Activated T-cell treated with anti-CD3 and anti-CD28 coated beads, Interleukin-2, amount 50 U/mL, for 4 hours (primary cell): ENCODE measurements at regions not wholly inside any gene's neighbourhood (a gene's known extent, or its start where the extent isn't known, plus 50 kb on each side); places are given as distances from the start of the nearest gene placed in this dataset.

ENCODE experiments used
- ATAC-seq, 2 donors: fragments of 200-7000 bp; cut with Tn5 transposase; one replicate each; pipeline ENCODE4 v1.10.0; 2021
- DNase-seq: peaks from one replicate; pipeline ENCODE4 v3.0.0-alpha.2; 2020
- H3K27me3 Mint-ChIP-seq: one replicate; pipeline ENCODE4 v1.8.0; 2021; ENCODE audit warnings: low read depth, mixed read lengths
- H3K36me3 Mint-ChIP-seq: one replicate; pipeline ENCODE4 v1.8.0; 2022; ENCODE audit warnings: mixed read lengths; ENCODE audit not compliant: insufficient read depth
- H3K4me1 Mint-ChIP-seq: one replicate; pipeline ENCODE4 v1.8.0; 2021; ENCODE audit warnings: low read depth, mixed read lengths
- H3K4me3 Mint-ChIP-seq: one replicate; pipeline ENCODE4 v1.8.0; 2021; ENCODE audit warnings: mild to moderate bottlenecking, moderate library complexity, mixed read lengths
- H3K9me3 Mint-ChIP-seq: one replicate; pipeline ENCODE4 v1.8.0; 2021; ENCODE audit warnings: mixed read lengths

DNA sequence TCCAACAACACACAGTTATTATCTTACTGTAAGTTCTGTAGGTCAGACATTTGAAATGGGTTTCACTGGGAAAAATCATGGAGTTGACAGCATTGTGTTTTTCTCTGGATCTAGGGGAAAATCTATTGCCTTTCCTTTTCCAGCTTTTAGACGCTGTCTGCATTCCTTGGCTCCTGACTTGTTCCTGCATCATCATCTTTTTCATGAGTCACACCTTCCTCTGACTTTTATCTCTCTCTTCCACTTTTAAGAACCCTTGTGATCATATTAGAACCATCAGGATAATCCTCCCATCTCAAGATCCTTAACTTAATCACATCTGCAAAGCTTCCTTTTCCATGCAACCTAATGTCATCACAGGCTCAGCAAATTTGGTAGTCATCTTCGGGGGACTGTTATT, 1454.8 kb downstream of the RPA4 start:
- ATAC-seq = no peak

DNA sequence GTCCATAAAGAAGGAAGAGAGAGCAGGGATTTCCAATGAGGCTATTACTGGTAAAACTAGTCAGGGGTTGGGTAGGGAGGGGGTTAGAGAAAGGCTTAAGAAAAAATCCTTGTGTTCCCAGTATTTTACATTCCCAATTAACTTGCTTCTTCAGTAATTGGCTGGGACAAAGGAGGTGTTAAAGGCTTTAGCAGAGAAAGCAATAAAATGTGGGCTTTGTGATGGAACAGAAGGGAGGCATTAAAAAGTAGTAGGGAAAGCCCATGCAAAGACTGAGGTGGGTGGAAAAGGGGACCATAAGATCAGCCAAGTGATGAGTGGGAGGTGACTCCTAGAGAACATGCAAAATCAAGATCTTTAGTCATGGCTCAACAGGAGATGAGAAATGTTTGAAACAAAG, 1467.2 kb downstream of the RPA4 start:
- no peaks in the 10 kb centered on the region for H3K9me3 Mint-ChIP-seq
- no peaks in the 10 kb centered on the region for H3K4me1 Mint-ChIP-seq
- no peak for DNase-seq
- H3K36me3 Mint-ChIP-seq = no peaks in the 10 kb centered on the region
- no peak for ATAC-seq
- H3K27me3 Mint-ChIP-seq = no peaks in the 10 kb centered on the region
- no peak overlapping the region for H3K4me3 Mint-ChIP-seq

More for the DNA sequence above, 1454.8 kb downstream of the RPA4 start:
- no peaks in the 10 kb centered on the region for H3K9me3 Mint-ChIP-seq
- H3K27me3 Mint-ChIP-seq = no peaks in the 10 kb centered on the region
- no peaks in the 10 kb centered on the region for H3K4me1 Mint-ChIP-seq
- DNase-seq = no peak
- H3K4me3 Mint-ChIP-seq = no peak overlapping the region
- H3K36me3 Mint-ChIP-seq = no peaks in the 10 kb centered on the region

GRCh38 chrX:98357146-98357545, 1473.4 kb downstream of the RPA4 start:
- Mint-ChIP-seq H3K36me3 (no peaks in the 10 kb centered on the region), H3K27me3 (no peaks in the 10 kb centered on the region), H3K9me3 (no peaks in the 10 kb centered on the region), H3K4me1 (no peaks in the 10 kb centered on the region), H3K4me3 (no peak overlapping the region)
- DNase-seq (no peak), ATAC-seq (no peak)

- Mint-ChIP-seq H3K9me3 (peaks cover 7% of the 10 kb centered on the region), H3K27me3 (no peaks in the 10 kb centered on the region), H3K36me3 (no peaks in the 10 kb centered on the region), H3K4me1 (no peaks in the 10 kb centered on the region), H3K4me3 (no peak overlapping the region)
- ATAC-seq (no peak), DNase-seq (no peak)
Observed at GRCh38 chrX:98362630-98363029, 1478.9 kb downstream of the RPA4 start.

DNA sequence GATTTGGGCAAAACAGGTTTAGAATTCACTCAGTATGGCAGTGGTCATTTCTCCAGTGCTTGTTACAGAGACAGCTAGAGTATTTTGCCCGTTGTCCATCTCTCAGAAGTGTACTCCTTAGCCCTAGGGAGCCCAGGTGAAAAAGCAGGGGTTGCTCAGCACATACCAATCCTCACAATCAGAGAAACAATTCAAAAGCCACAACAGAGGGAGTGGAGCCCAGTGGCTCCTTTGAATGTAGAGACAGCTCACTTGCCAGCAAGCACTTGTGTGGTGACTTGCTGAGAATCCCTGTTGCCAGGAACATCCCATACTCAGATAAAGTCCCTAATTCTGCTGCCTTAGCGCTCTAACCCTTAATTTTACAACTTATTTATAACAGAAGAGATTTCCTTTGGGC, 1488.3 kb downstream of the RPA4 start:
- H3K4me1 Mint-ChIP-seq = no peaks in the 10 kb centered on the region
- no peak for ATAC-seq
- no peaks in the 10 kb centered on the region for H3K9me3 Mint-ChIP-seq
- no peak for DNase-seq
- H3K4me3 Mint-ChIP-seq = no peak overlapping the region
- no peaks in the 10 kb centered on the region for H3K36me3 Mint-ChIP-seq
- no peaks in the 10 kb centered on the region for H3K27me3 Mint-ChIP-seq

GRCh38 chrX:98379134-98379533, 1495.4 kb downstream of the RPA4 start:
- no peak for ATAC-seq
- no peak overlapping the region for H3K4me3 Mint-ChIP-seq

GRCh38 chrX:98380106-98380505, 1496.4 kb downstream of the RPA4 start:
- peaks cover 3% of the 10 kb centered on the region for H3K9me3 Mint-ChIP-seq
- no peaks in the 10 kb centered on the region for H3K4me1 Mint-ChIP-seq
- ATAC-seq (no peak), DNase-seq (no peak)
- H3K4me3 Mint-ChIP-seq = no peak overlapping the region
- no peaks in the 10 kb centered on the region for H3K36me3 Mint-ChIP-seq
- H3K27me3 Mint-ChIP-seq = no peaks in the 10 kb centered on the region

More at GRCh38 chrX:98379134-98379533, 1495.4 kb downstream of the RPA4 start:
- H3K27me3 Mint-ChIP-seq = no peaks in the 10 kb centered on the region
- H3K4me1 Mint-ChIP-seq = no peaks in the 10 kb centered on the region
- DNase-seq = no peak
- peaks cover 3% of the 10 kb centered on the region for H3K9me3 Mint-ChIP-seq
- no peaks in the 10 kb centered on the region for H3K36me3 Mint-ChIP-seq

- Mint-ChIP-seq H3K4me3 (no peak overlapping the region), H3K9me3 (peaks cover 3% of the 10 kb centered on the region), H3K4me1 (no peaks in the 10 kb centered on the region), H3K27me3 (no peaks in the 10 kb centered on the region), H3K36me3 (no peaks in the 10 kb centered on the region)
- ATAC-seq (no peak), DNase-seq (no peak)
Observed at GRCh38 chrX:98380556-98380955, 1496.8 kb downstream of the RPA4 start.

DNA sequence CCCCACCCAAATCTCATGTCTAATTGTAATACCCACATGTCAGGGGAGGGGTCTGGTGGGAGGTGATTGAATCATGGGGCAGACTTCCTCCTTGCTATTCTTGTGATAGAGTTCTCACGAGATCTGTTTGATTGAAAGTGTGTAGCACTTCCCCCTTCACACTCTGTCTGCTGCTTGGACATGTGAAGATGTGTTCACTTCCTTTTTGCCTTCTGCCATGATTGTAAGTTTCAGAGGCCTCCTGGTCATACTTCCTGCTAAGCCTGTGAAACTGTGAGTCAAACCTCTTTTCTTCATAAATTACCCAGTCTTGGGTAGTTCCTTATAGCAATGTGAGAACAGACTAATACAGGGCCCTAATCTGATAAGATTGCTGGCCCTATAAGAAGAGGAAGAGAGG, 1514.8 kb downstream of the RPA4 start:
- ATAC-seq (no peak), DNase-seq (no peak)
- no peak overlapping the region for H3K4me3 Mint-ChIP-seq
- no peaks in the 10 kb centered on the region for H3K27me3 Mint-ChIP-seq
- H3K36me3 Mint-ChIP-seq = no peaks in the 10 kb centered on the region
- H3K4me1 Mint-ChIP-seq = no peaks in the 10 kb centered on the region
- H3K9me3 Mint-ChIP-seq = no peaks in the 10 kb centered on the region

- H3K4me3 Mint-ChIP-seq = no peak overlapping the region
- no peaks in the 10 kb centered on the region for H3K4me1 Mint-ChIP-seq
- ATAC-seq (no peak), DNase-seq (no peak)
- no peaks in the 10 kb centered on the region for H3K36me3 Mint-ChIP-seq
- H3K9me3 Mint-ChIP-seq = no peaks in the 10 kb centered on the region
- no peaks in the 10 kb centered on the region for H3K27me3 Mint-ChIP-seq
Observed at GRCh38 chrX:98405376-98405775, 1521.7 kb downstream of the RPA4 start.

- Mint-ChIP-seq H3K9me3 (no peaks in the 10 kb centered on the region), H3K4me1 (no peaks in the 10 kb centered on the region), H3K4me3 (no peak overlapping the region)
Observed at GRCh38 chrX:98407584-98407983, 1523.9 kb downstream of the RPA4 start.

GRCh38 chrX:98409867-98410266, 1526.2 kb downstream of the RPA4 start:
- Mint-ChIP-seq H3K4me3 (no peak overlapping the region), H3K4me1 (no peaks in the 10 kb centered on the region), H3K9me3 (no peaks in the 10 kb centered on the region), H3K36me3 (no peaks in the 10 kb centered on the region), H3K27me3 (no peaks in the 10 kb centered on the region)
- DNase-seq (no peak), ATAC-seq (no peak)

More at GRCh38 chrX:98407584-98407983, 1523.9 kb downstream of the RPA4 start:
- DNase-seq = no peak
- no peaks in the 10 kb centered on the region for H3K36me3 Mint-ChIP-seq
- H3K27me3 Mint-ChIP-seq = no peaks in the 10 kb centered on the region
- no peak for ATAC-seq

DNA sequence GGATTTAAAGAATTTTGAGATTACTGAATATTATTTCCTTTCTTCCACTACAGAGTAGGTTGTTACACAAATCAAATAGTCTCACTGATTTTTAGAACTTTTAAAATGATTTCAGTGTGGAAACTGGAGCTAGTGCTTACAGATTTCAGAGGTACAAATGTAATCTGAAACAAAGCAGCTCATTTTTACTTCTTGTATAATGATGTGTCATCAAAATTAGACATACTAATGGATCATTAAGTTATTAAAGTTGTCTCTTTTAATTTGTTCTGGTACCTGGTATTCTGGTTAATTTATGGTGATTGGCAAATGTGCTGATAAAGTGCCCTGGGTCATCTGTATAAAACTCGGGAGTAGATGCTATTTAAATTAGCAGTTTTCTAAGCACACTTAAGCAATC, 1528.3 kb downstream of the RPA4 start:
- DNase-seq = no peak
- H3K4me3 Mint-ChIP-seq = no peak overlapping the region
- no peaks in the 10 kb centered on the region for H3K27me3 Mint-ChIP-seq
- H3K36me3 Mint-ChIP-seq = no peaks in the 10 kb centered on the region
- no peaks in the 10 kb centered on the region for H3K4me1 Mint-ChIP-seq
- no peaks in the 10 kb centered on the region for H3K9me3 Mint-ChIP-seq
- no peak for ATAC-seq

GRCh38 chrX:98422536-98422935, 1538.8 kb downstream of the RPA4 start:
- DNase-seq = no peak
- no peaks in the 10 kb centered on the region for H3K36me3 Mint-ChIP-seq
- H3K9me3 Mint-ChIP-seq = no peaks in the 10 kb centered on the region
- no peaks in the 10 kb centered on the region for H3K4me1 Mint-ChIP-seq
- H3K27me3 Mint-ChIP-seq = no peaks in the 10 kb centered on the region
- H3K4me3 Mint-ChIP-seq = no peak overlapping the region
- no peak for ATAC-seq

- H3K4me1 Mint-ChIP-seq = no peaks in the 10 kb centered on the region
- DNase-seq = no peak
- H3K9me3 Mint-ChIP-seq = no peaks in the 10 kb centered on the region
- H3K36me3 Mint-ChIP-seq = no peaks in the 10 kb centered on the region
- ATAC-seq = no peak
- no peaks in the 10 kb centered on the region for H3K27me3 Mint-ChIP-seq
- no peak overlapping the region for H3K4me3 Mint-ChIP-seq
Observed at GRCh38 chrX:98432413-98432812, 1548.7 kb downstream of the RPA4 start.

GRCh38 chrX:98448524-98448923, 1564.8 kb downstream of the RPA4 start:
- no peaks in the 10 kb centered on the region for H3K4me1 Mint-ChIP-seq
- H3K36me3 Mint-ChIP-seq = no peaks in the 10 kb centered on the region
- H3K27me3 Mint-ChIP-seq = no peaks in the 10 kb centered on the region
- DNase-seq (no peak), ATAC-seq (no peak)
- H3K4me3 Mint-ChIP-seq = no peak overlapping the region
- no peaks in the 10 kb centered on the region for H3K9me3 Mint-ChIP-seq
